ENCODE measurements at regions not wholly inside any gene's neighbourhood (a gene's known extent, or its start where the extent isn't known, plus 50 kb on each side); places are given as distances from the start of the nearest gene placed in this dataset.

DNA sequence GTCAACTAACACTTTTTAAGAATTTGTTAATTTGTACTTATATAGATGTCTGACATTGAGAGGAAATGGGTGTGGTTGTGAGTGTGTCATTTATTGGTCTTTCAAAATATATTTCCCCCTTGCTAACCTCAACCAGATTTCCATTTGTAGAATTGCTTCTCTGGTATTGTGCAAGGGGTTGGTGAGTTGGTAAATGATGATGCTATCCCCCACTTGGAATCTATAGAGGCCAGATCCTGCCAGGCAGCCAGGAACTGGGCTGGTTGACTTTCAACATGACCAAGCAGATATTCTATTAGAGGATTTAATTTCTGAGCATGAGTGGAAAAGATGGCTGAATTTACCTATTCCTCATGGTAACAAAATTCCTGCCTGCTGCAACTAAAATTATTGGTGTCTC, 306.6 kb upstream of the KIF2A start:
- TF ChIP-seq, protein P1, sequence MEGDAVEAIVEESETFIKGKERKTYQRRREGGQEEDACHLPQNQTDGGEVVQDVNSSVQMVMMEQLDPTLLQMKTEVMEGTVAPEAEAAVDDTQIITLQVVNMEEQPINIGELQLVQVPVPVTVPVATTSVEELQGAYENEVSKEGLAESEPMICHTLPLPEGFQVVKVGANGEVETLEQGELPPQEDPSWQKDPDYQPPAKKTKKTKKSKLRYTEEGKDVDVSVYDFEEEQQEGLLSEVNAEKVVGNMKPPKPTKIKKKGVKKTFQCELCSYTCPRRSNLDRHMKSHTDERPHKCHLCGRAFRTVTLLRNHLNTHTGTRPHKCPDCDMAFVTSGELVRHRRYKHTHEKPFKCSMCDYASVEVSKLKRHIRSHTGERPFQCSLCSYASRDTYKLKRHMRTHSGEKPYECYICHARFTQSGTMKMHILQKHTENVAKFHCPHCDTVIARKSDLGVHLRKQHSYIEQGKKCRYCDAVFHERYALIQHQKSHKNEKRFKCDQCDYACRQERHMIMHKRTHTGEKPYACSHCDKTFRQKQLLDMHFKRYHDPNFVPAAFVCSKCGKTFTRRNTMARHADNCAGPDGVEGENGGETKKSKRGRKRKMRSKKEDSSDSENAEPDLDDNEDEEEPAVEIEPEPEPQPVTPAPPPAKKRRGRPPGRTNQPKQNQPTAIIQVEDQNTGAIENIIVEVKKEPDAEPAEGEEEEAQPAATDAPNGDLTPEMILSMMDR (IDR thresholded peaks at IDR 0.05): no peak
- TF ChIP-seq POLR2A (IDR thresholded peaks at IDR 0.05): no peak

All from testis (tissue), 2 donors.